ENCODE measurements at regions not wholly inside any gene's neighbourhood (a gene's known extent, or its start where the extent isn't known, plus 50 kb on each side); places are given as distances from the start of the nearest gene placed in this dataset.

- TF ChIP-seq POLR2A (IDR thresholded peaks at IDR 0.05; ENCODE audit: low read depth, low read length): no peak
- TF ChIP-seq TAF1 (IDR thresholded peaks at IDR 0.05; ENCODE audit: low read depth, low read length): no peak
- no peak for TF ChIP-seq POLR2AphosphoS5 (IDR thresholded peaks at IDR 0.05; ENCODE audit: low read depth, low read length)
- no peak for TF ChIP-seq SPI1 (IDR thresholded peaks at IDR 0.05; ENCODE audit: low read depth, low read length)
- TF ChIP-seq PAX5 (IDR thresholded peaks at IDR 0.05; ENCODE audit: insufficient read depth, low read length, severe bottlenecking): no peak
- no peak for TF ChIP-seq POU2F2 (IDR thresholded peaks at IDR 0.05; ENCODE audit: low read depth, low read length)
Observed at GRCh38 chr3:16085410-16085809, 89.1 kb upstream of the GALNT15 start.

Data from GM12891 (cell line).